Tibial nerve (tissue), 4 donors: ENCODE measurements at regions not wholly inside any gene's neighbourhood (a gene's known extent, or its start where the extent isn't known, plus 50 kb on each side); places are given as distances from the start of the nearest gene placed in this dataset.

ENCODE experiments used
- CTCF ChIP-seq, 5 experiments: fragments of 200-600 bp in 3 of 5; fragments of 450-650 bp in 2 of 5; sonication (generic) in 3 of 5; IDR thresholded peaks; one replicate each; pipeline ENCODE4 v1.5.1; 2016 to 2019; ENCODE audit warnings: antibody characterized with exemption in 5 of 5, mild to moderate bottlenecking in 3 of 5, moderate library complexity in 2 of 5
- EP300 ChIP-seq, 2 donors: sonication (generic); formaldehyde crosslinking; IDR thresholded peaks; one replicate each; pipeline ENCODE4 v1.6.1; 2017; ENCODE audit warnings: antibody characterized with exemption in 2 of 2, mild to moderate bottlenecking in 1 of 2
- POLR2A ChIP-seq, 2 donors: fragments of 450-650 bp; IDR thresholded peaks; one replicate each; pipeline ENCODE4 v1.6.1; 2017; ENCODE audit warnings: antibody characterized with exemption in 2 of 2, mild to moderate bottlenecking in 2 of 2, moderate library complexity in 2 of 2

GRCh38 chr5:89236900-89237299, 353.9 kb upstream of the MEF2C start:
- no peak for TF ChIP-seq CTCF (IDR thresholded peaks at IDR 0.05)
- TF ChIP-seq POLR2A (IDR thresholded peaks at IDR 0.05): no peak
- no peak for TF ChIP-seq EP300 (IDR thresholded peaks at IDR 0.05)
